HepG2 (cell line): ENCODE measurements at regions not wholly inside any gene's neighbourhood (a gene's known extent, or its start where the extent isn't known, plus 50 kb on each side); places are given as distances from the start of the nearest gene placed in this dataset.

Experiments used
- ATAC-seq: fragments of 200-7000 bp; cut with Tn5 transposase; 3 replicates; pipeline ENCODE4 v1.9.1; 2020; ENCODE audit warnings: mild to moderate bottlenecking, moderate library complexity
- BruUV-seq: library from RNA; stranded (reverse); fragments of 400-500 nt; replicated peaks from 2 replicates; lab custom pipeline; 2021; lab: Mats Ljungman, UMichigan
- CTCF ChIA-PET: fragments of 300-600 bp; formaldehyde crosslinking; extraction: SDS; loops from one replicate; lab custom pipeline; 2021; ENCODE audit warnings: low total read pairs, inconsistent platforms, low intra/inter-chr PET ratio; lab: Yijun Ruan, JAX
- POLR2A ChIA-PET: fragments of 350-600 bp; sonication (Branson Sonifier 250); formaldehyde crosslinking; loops from one replicate; lab custom pipeline; 2020; ENCODE audit warnings: antibody characterized with exemption, inconsistent platforms; lab: Yijun Ruan, JAX
- DNase-seq: peaks from one replicate; pipeline ENCODE4 v3.0.0-alpha.2; 2015; ENCODE audit warnings: low spot score
- FAIRE-seq: peaks from 3 replicates; lab custom pipeline; 2011; peaks lifted over from hg19 to GRCh38; lab: Jason Lieb, UNC
- H2AFZ ChIP-seq: one replicate; pipeline ENCODE4 v1.6.1; 2011; ENCODE audit warnings: low read length, inconsistent platforms
- H3K27ac ChIP-seq: fragments of 300-600 bp; 3 replicates; pipeline ENCODE4 v1.8.0; 2011; ENCODE audit warnings: mixed run types, mild to moderate bottlenecking, mixed read lengths, low read length, inconsistent platforms; ENCODE audit not compliant: insufficient read depth; ENCODE audit errors: extremely low read length
- H3K27me3 ChIP-seq, 2 experiments: fragments of 200-600 bp in 1 of 2; 2 replicates in 1 of 2; 3 replicates in 1 of 2; pipeline versions ENCODE4 v1.6.0 to v1.8.0; 2011; ENCODE audit warnings: low read length in 2 of 2, mild to moderate bottlenecking in 2 of 2, moderate library complexity in 2 of 2, inconsistent platforms in 1 of 2; ENCODE audit not compliant: insufficient read depth in 2 of 2, control insufficient read depth in 1 of 2
- H3K36me3 ChIP-seq, 2 experiments: fragments of 200-600 bp in 1 of 2; replicated peaks in 1 of 2; 2 replicates in 1 of 2; 3 replicates in 1 of 2; pipeline versions ENCODE4 v1.5.1 to v1.8.0; 2011; ENCODE audit warnings: low read length in 2 of 2, inconsistent platforms in 1 of 2; ENCODE audit not compliant: insufficient read depth in 2 of 2, control insufficient read depth in 1 of 2
- H3K4me1 ChIP-seq: 2 replicates; pipeline ENCODE4 v1.5.1; 2012; ENCODE audit warnings: low read length, inconsistent platforms; ENCODE audit not compliant: insufficient read depth
- H3K4me2 ChIP-seq: 2 replicates; pipeline ENCODE4 v1.6.0; 2011; ENCODE audit warnings: low read depth, low read length, inconsistent platforms
- H3K4me3 ChIP-seq, 3 experiments: fragments of 200-600 bp in 1 of 3; sonication (generic), shearing (Covaris generic) in 1 of 3; replicated peaks in 1 of 3; 2 replicates each; pipeline ENCODE4 v1.5.1; 2011 to 2016; ENCODE audit warnings: low read length in 3 of 3, inconsistent platforms in 2 of 3, low read depth in 2 of 3, mild to moderate bottlenecking in 2 of 3, control low read depth in 1 of 3, mixed read lengths in 1 of 3; ENCODE audit not compliant: insufficient read depth in 1 of 3
- H3K79me2 ChIP-seq: one replicate; pipeline ENCODE4 v1.6.1; 2011; ENCODE audit warnings: low read length, inconsistent platforms; ENCODE audit not compliant: insufficient read depth
- H3K9ac ChIP-seq: 2 replicates; pipeline ENCODE4 v1.6.0; 2011; ENCODE audit warnings: mild to moderate bottlenecking, low read depth, low read length, inconsistent platforms; ENCODE audit not compliant: insufficient read depth
- H3K9me3 ChIP-seq: 2 replicates; pipeline ENCODE4 v1.5.1; 2012; ENCODE audit warnings: mild to moderate bottlenecking, low read length
- H4K20me1 ChIP-seq: 2 replicates; pipeline ENCODE4 v1.6.0; 2011; ENCODE audit warnings: inconsistent platforms, mild to moderate bottlenecking, low read length, moderate library complexity; ENCODE audit not compliant: insufficient read depth
- CENPBD1 ChIP-seq: sonication (generic); formaldehyde crosslinking; IDR thresholded peaks from 2 replicates; pipeline ENCODE4 v1.8.0; 2022; ENCODE audit warnings: missing genetic modification reagents, low read depth, mild to moderate bottlenecking, borderline replicate concordance
- CREBL2 ChIP-seq: sonication (generic); formaldehyde crosslinking; IDR thresholded peaks from 2 replicates; pipeline ENCODE4 v1.8.1; 2023; ENCODE audit warnings: missing genetic modification reagents, mild to moderate bottlenecking, borderline replicate concordance
- DNMT3B ChIP-seq: conservative IDR thresholded peaks from 2 replicates; pipeline ENCODE4 v1.6.1; 2016; ENCODE audit warnings: missing biosample characterization, control low read depth
- FOXA3 ChIP-seq: IDR thresholded peaks from 2 replicates; pipeline ENCODE4 v1.6.1; 2016; ENCODE audit warnings: missing genetic modification reagents, missing compliant biosample characterization
- FOXJ3 ChIP-seq: sonication (generic); formaldehyde crosslinking; IDR thresholded peaks from 2 replicates; pipeline ENCODE4 v1.4.0; 2020; ENCODE audit warnings: missing genetic modification reagents, mild to moderate bottlenecking, borderline replicate concordance
- GATAD1 ChIP-seq: IDR thresholded peaks from 2 replicates; pipeline ENCODE4 v1.6.1; 2016; ENCODE audit warnings: missing genetic modification reagents, missing compliant biosample characterization
- RBAK ChIP-seq: sonication (generic); formaldehyde crosslinking; IDR thresholded peaks from 2 replicates; pipeline ENCODE4 v1.5.1; 2020; ENCODE audit warnings: mild to moderate bottlenecking, missing genetic modification reagents
- SCMH1 ChIP-seq: sonication (generic); formaldehyde crosslinking; IDR thresholded peaks from 2 replicates; pipeline ENCODE4 v1.9.0; 2021; ENCODE audit warnings: missing genetic modification reagents, mild to moderate bottlenecking, borderline replicate concordance
- ZNF343 ChIP-seq: sonication (generic); formaldehyde crosslinking; IDR thresholded peaks from 2 replicates; pipeline ENCODE4 v1.4.0; 2020; ENCODE audit warnings: mild to moderate bottlenecking, missing genetic modification reagents
- ZNF576 ChIP-seq: sonication (generic); formaldehyde crosslinking; IDR thresholded peaks from 2 replicates; pipeline ENCODE4 v1.4.0; 2020; ENCODE audit warnings: mild to moderate bottlenecking, missing genetic modification reagents
- ZNF589 ChIP-seq: sonication (generic); formaldehyde crosslinking; conservative IDR thresholded peaks from 2 replicates; pipeline ENCODE4 v1.8.0; 2022; ENCODE audit warnings: mild to moderate bottlenecking, moderate library complexity, missing genetic modification reagents
- ZZZ3 ChIP-seq: sonication (generic); formaldehyde crosslinking; IDR thresholded peaks from 2 replicates; pipeline ENCODE4 v1.4.0; 2020; ENCODE audit warnings: missing genetic modification reagents, mild to moderate bottlenecking, borderline replicate concordance
- WGBS: methylation state at CpG from one replicate; pipeline ENCODE4 v1.1.6; 2017; ENCODE audit warnings: low lambda C conversion rate; 5-methylcytosine and 5-hydroxymethylcytosine counted together
- in situ Hi-C: cut with HindIII; loops from 2 replicates; pipeline ENCODE4 v1.10.0; 2017; ENCODE audit warnings: low pct_unique_long_range_greater_than_20kb; ENCODE audit not compliant: extremely low pct_ligation_motif_present
- intact Hi-C: fragments of 100-400 bp; cut with micrococcal nuclease; formaldehyde crosslinking; loops from one replicate; pipeline ENCODE4 v1.10.0; 2022; ENCODE audit not compliant: unreplicated experiment
- TF ChIP-seq, protein P1 (sequence below): IDR thresholded peaks from 2 replicates; pipeline ENCODE4 v1.6.1; 2016; ENCODE audit warnings: low read depth, borderline replicate concordance
- TF ChIP-seq, protein P2 (sequence below): sonication (generic); formaldehyde crosslinking; IDR thresholded peaks from 2 replicates; pipeline ENCODE4 v1.4.0; 2020; ENCODE audit warnings: missing genetic modification reagents
- TF ChIP-seq, protein P3 (sequence below): sonication (generic); formaldehyde crosslinking; IDR thresholded peaks from 2 replicates; pipeline ENCODE4 v1.5.0; 2020; ENCODE audit warnings: mild to moderate bottlenecking, missing genetic modification reagents
- TF ChIP-seq, protein P4 (sequence below): sonication (generic); formaldehyde crosslinking; conservative IDR thresholded peaks from 2 replicates; pipeline ENCODE4 v1.8.0; 2022; ENCODE audit warnings: missing genetic modification reagents

DNA sequence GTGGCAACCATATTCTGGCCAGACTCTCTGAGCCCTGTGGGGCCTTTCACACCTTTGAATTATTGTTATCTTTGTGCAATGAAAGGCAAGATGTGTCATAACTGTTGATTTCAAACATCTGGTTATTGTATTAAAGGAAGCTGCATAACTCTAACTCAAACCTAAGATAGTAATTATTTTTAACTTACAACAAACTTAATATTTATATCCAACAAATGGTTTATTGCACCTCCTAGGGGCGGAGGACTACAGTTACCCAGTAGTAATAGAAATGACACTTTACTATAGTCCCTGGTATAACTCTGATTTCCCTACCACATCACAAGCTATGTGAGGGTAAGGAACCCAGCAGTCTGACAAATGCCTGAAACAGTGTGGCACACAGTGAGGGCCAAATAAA lies 363.9 kb upstream of the SUCLG2 start:
- ATAC-seq (no peak), FAIRE-seq (no peak), DNase-seq (no peak)
- 21% methylated on average over 1 of the region's 1 CpG for WGBS
- BruUV-seq: no TSS peak
- Histone ChIP-seq H3K9ac (no peak overlapping the region), H2AFZ (no peak overlapping the region), H4K20me1 (no peaks in the 10 kb centered on the region), H3K79me2 (no peaks in the 10 kb centered on the region), H3K4me1 (no peaks in the 10 kb centered on the region), H3K27me3 (no peaks in the 10 kb centered on the region), H3K9me3 (no peaks in the 10 kb centered on the region), H3K4me2 (no peak overlapping the region), H3K4me3 (no peak overlapping the region), H3K27ac (no peak overlapping the region), H3K36me3 (no peaks in the 10 kb centered on the region)
- ChIA-PET CTCF (no interaction called here), POLR2A (no interaction called here)
- intact Hi-C loops: loop anchor here (5.0 kb wide), 1 partner anchor 636 kb away; no protein-coding TSS in a partner anchor
- in situ Hi-C loops: no loop called here
- TF ChIP-seq, protein P1, sequence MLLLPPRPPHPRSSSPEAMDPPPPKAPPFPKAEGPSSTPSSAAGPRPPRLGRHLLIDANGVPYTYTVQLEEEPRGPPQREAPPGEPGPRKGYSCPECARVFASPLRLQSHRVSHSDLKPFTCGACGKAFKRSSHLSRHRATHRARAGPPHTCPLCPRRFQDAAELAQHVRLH: no peak
- TF ChIP-seq ZNF343 (CRISPR knock-in tag): no peak
- no peak for TF ChIP-seq CENPBD1
- TF ChIP-seq, protein P2, sequence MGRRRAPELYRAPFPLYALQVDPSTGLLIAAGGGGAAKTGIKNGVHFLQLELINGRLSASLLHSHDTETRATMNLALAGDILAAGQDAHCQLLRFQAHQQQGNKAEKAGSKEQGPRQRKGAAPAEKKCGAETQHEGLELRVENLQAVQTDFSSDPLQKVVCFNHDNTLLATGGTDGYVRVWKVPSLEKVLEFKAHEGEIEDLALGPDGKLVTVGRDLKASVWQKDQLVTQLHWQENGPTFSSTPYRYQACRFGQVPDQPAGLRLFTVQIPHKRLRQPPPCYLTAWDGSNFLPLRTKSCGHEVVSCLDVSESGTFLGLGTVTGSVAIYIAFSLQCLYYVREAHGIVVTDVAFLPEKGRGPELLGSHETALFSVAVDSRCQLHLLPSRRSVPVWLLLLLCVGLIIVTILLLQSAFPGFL (CRISPR knock-in tag): no peak
- no peak for TF ChIP-seq SCMH1 (CRISPR knock-in tag)
- TF ChIP-seq CREBL2: no peak
- no peak for TF ChIP-seq FOXJ3 (CRISPR knock-in tag)
- TF ChIP-seq FOXA3 (CRISPR knock-in tag): no peak
- TF ChIP-seq ZNF589 (CRISPR knock-in tag): no peak
- TF ChIP-seq ZZZ3 (CRISPR knock-in tag): no peak
- TF ChIP-seq ZNF576 (CRISPR knock-in tag): no peak
- TF ChIP-seq DNMT3B: no peak
- TF ChIP-seq, protein P3, sequence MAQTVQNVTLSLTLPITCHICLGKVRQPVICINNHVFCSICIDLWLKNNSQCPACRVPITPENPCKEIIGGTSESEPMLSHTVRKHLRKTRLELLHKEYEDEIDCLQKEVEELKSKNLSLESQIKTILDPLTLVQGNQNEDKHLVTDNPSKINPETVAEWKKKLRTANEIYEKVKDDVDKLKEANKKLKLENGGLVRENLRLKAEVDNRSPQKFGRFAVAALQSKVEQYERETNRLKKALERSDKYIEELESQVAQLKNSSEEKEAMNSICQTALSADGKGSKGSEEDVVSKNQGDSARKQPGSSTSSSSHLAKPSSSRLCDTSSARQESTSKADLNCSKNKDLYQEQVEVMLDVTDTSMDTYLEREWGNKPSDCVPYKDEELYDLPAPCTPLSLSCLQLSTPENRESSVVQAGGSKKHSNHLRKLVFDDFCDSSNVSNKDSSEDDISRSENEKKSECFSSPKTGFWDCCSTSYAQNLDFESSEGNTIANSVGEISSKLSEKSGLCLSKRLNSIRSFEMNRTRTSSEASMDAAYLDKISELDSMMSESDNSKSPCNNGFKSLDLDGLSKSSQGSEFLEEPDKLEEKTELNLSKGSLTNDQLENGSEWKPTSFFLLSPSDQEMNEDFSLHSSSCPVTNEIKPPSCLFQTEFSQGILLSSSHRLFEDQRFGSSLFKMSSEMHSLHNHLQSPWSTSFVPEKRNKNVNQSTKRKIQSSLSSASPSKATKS (CRISPR knock-in tag): no peak
- TF ChIP-seq, protein P4, sequence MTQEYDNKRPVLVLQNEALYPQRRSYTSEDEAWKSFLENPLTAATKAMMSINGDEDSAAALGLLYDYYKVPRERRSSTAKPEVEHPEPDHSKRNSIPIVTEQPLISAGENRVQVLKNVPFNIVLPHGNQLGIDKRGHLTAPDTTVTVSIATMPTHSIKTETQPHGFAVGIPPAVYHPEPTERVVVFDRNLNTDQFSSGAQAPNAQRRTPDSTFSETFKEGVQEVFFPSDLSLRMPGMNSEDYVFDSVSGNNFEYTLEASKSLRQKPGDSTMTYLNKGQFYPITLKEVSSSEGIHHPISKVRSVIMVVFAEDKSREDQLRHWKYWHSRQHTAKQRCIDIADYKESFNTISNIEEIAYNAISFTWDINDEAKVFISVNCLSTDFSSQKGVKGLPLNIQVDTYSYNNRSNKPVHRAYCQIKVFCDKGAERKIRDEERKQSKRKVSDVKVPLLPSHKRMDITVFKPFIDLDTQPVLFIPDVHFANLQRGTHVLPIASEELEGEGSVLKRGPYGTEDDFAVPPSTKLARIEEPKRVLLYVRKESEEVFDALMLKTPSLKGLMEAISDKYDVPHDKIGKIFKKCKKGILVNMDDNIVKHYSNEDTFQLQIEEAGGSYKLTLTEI (CRISPR knock-in tag): no peak
- TF ChIP-seq GATAD1: no peak
- no peak for TF ChIP-seq RBAK
